Ascending aorta (tissue), 2 donors: ENCODE measurements at regions not wholly inside any gene's neighbourhood (a gene's known extent, or its start where the extent isn't known, plus 50 kb on each side); places are given as distances from the start of the nearest gene placed in this dataset.

Source experiments
- DNase-seq, 2 donors: peaks; one replicate each; pipeline ENCODE4 v3.0.0-alpha.2; 2019; ENCODE audit warnings: low spot score in 2 of 2
- H3K27ac ChIP-seq, 2 donors: fragments of 200-600 bp; sonication (generic); one replicate each; pipeline ENCODE4 v1.5.1; 2016 to 2017; ENCODE audit warnings: mild to moderate bottlenecking in 1 of 2
- H3K27me3 ChIP-seq: fragments of 200-600 bp; sonication (generic); one replicate; pipeline ENCODE4 v1.5.1; 2017
- H3K36me3 ChIP-seq, 2 donors: fragments of 200-600 bp; sonication (generic); one replicate each; pipeline ENCODE4 v1.5.1; 2016
- H3K4me1 ChIP-seq, 2 donors: fragments of 200-600 bp; sonication (generic); one replicate each; pipeline ENCODE4 v1.5.1; 2016 to 2017; ENCODE audit warnings: mild to moderate bottlenecking in 1 of 2
- H3K4me3 ChIP-seq, 2 donors: fragments of 200-600 bp; sonication (generic); one replicate each; pipeline ENCODE4 v1.5.1; 2016 to 2017; ENCODE audit warnings: mild to moderate bottlenecking in 1 of 2
- H3K9me3 ChIP-seq, 2 donors: fragments of 200-600 bp; sonication (generic); one replicate each; pipeline ENCODE4 v1.5.1; 2016
- CTCF ChIP-seq, 3 experiments: fragments of 200-600 bp in 2 of 3; fragments of 450-650 bp in 1 of 3; sonication (generic) in 2 of 3; IDR thresholded peaks; one replicate each; pipeline ENCODE4 v1.5.1; 2016 to 2019; ENCODE audit warnings: antibody characterized with exemption in 3 of 3, mild to moderate bottlenecking in 1 of 3, moderate library complexity in 1 of 3
- intact Hi-C: fragments of 100-400 bp; cut with DNase I; formaldehyde crosslinking; loops from one replicate; pipeline ENCODE4 v1.15.1; 2023

GRCh38 chr10:21002091-21002878 lies 105.2 kb upstream of the NEBL start:
- no peak overlapping the region for H3K4me3 ChIP-seq
- H3K4me1 ChIP-seq = no peaks in the 10 kb centered on the region
- no peaks in the 10 kb centered on the region for H3K27me3 ChIP-seq
- no peak overlapping the region for H3K27ac ChIP-seq
- no peak for TF ChIP-seq CTCF (IDR thresholded peaks at IDR 0.05)
- no peaks in the 10 kb centered on the region for H3K9me3 ChIP-seq
- intact Hi-C loops = no loop called here
- no peaks in the 10 kb centered on the region for H3K36me3 ChIP-seq
- no peak for DNase-seq

- Histone ChIP-seq H3K27me3 (no peaks in the 10 kb centered on the region), H3K4me3 (no peak overlapping the region), H3K36me3 (no peaks in the 10 kb centered on the region), H3K4me1 (no peaks in the 10 kb centered on the region), H3K9me3 (no peaks in the 10 kb centered on the region), H3K27ac (no peak overlapping the region)
- DNase-seq = no peak
- no peak for TF ChIP-seq CTCF (IDR thresholded peaks at IDR 0.05)
- intact Hi-C loops = no loop called here
Measured at GRCh38 chr10:20999699-21000098, 102.6 kb upstream of the NEBL start.

- no peaks in the 10 kb centered on the region for H3K4me1 ChIP-seq
- intact Hi-C loops = no loop called here
- TF ChIP-seq CTCF (IDR thresholded peaks at IDR 0.05) = no peak
Measured at GRCh38 chr10:20998036-20998435, 100.9 kb upstream of the NEBL start.

GRCh38 chr10:20995123-20995987 lies 98.2 kb upstream of the NEBL start:
- intact Hi-C loops = no loop called here
- Histone ChIP-seq H3K36me3 (no peaks in the 10 kb centered on the region), H3K4me3 (no peak overlapping the region), H3K27ac (no peak overlapping the region), H3K27me3 (no peaks in the 10 kb centered on the region), H3K4me1 (no peaks in the 10 kb centered on the region), H3K9me3 (no peaks in the 10 kb centered on the region)
- no peak for DNase-seq
- TF ChIP-seq CTCF (IDR thresholded peaks at IDR 0.05) = no peak

More at GRCh38 chr10:20998036-20998435, 100.9 kb upstream of the NEBL start:
- Histone ChIP-seq H3K4me3 (no peak overlapping the region), H3K27me3 (no peaks in the 10 kb centered on the region), H3K36me3 (no peaks in the 10 kb centered on the region), H3K9me3 (no peaks in the 10 kb centered on the region), H3K27ac (no peak overlapping the region)
- no peak for DNase-seq

- Histone ChIP-seq H3K27ac (no peak overlapping the region), H3K4me3 (no peak overlapping the region), H3K27me3 (no peaks in the 10 kb centered on the region), H3K9me3 (no peaks in the 10 kb centered on the region), H3K4me1 (no peaks in the 10 kb centered on the region), H3K36me3 (no peaks in the 10 kb centered on the region)
- no peak for DNase-seq
- TF ChIP-seq CTCF (IDR thresholded peaks at IDR 0.05) = no peak
- intact Hi-C loops = no loop called here
Measured at GRCh38 chr10:20993830-20994527, 96.9 kb upstream of the NEBL start.
